ENCODE measurements at regions not wholly inside any gene's neighbourhood (a gene's known extent, or its start where the extent isn't known, plus 50 kb on each side); places are given as distances from the start of the nearest gene placed in this dataset.
A peak's percentile ranks its signal among the peaks of the same experiment; 100 is the strongest.

- TF ChIP-seq ZNF8 (CRISPR knock-in tag; IDR thresholded peaks at IDR 0.05) (no peak), PPARA (CRISPR knock-in tag; IDR thresholded peaks at IDR 0.05; ENCODE audit: borderline replicate concordance) (no peak), TCF4 (CRISPR knock-in tag; IDR thresholded peaks at IDR 0.05; ENCODE audit: borderline replicate concordance) (no peak), ZNF70 (CRISPR knock-in tag; IDR thresholded peaks at IDR 0.05) (no peak), ARNTL (CRISPR knock-in tag; IDR thresholded peaks at IDR 0.05; ENCODE audit: borderline replicate concordance, low read depth) (no peak), ZFP30 (CRISPR knock-in tag; IDR thresholded peaks at IDR 0.05) (no peak)
- TF ChIP-seq, protein P1, sequence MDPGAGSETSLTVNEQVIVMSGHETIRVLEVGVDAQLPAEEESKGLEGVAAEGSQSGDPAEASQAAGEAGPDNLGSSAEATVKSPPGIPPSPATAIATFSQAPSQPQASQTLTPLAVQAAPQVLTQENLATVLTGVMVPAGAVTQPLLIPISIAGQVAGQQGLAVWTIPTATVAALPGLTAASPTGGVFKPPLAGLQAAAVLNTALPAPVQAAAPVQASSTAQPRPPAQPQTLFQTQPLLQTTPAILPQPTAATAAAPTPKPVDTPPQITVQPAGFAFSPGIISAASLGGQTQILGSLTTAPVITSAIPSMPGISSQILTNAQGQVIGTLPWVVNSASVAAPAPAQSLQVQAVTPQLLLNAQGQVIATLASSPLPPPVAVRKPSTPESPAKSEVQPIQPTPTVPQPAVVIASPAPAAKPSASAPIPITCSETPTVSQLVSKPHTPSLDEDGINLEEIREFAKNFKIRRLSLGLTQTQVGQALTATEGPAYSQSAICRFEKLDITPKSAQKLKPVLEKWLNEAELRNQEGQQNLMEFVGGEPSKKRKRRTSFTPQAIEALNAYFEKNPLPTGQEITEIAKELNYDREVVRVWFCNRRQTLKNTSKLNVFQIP (CRISPR knock-in tag; IDR thresholded peaks at IDR 0.05; ENCODE audit: borderline replicate concordance, low read depth), result no peak
- TF ChIP-seq, protein P2, sequence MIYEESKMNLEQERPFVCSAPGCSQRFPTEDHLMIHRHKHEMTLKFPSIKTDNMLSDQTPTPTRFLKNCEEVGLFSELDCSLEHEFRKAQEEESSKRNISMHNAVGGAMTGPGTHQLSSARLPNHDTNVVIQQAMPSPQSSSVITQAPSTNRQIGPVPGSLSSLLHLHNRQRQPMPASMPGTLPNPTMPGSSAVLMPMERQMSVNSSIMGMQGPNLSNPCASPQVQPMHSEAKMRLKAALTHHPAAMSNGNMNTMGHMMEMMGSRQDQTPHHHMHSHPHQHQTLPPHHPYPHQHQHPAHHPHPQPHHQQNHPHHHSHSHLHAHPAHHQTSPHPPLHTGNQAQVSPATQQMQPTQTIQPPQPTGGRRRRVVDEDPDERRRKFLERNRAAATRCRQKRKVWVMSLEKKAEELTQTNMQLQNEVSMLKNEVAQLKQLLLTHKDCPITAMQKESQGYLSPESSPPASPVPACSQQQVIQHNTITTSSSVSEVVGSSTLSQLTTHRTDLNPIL (CRISPR knock-in tag; IDR thresholded peaks at IDR 0.05; ENCODE audit: low read depth), result no peak
- no peak for ATAC-seq
These were observed 171.6 kb upstream of the MBNL1 start for GRCh38 chr3:152097120-152097519.

DNA sequence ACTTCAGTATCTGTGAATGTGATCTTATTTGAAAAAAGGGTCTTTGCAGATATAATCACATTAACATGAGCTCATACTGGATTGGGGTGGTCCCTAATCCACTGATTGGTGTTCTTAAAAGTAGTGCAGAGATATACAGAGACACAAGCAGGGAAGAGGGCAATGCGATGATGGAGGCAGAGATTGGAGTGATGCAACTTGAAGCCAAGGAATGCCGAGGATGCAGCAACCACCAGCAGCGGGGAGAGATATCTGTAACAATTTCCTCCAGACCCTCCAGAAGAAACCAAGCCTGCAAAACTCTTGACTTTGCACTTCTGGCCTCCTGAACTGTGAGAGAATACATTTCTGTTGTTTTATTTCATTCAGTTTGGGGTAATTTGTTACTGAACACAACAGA lies 171.0 kb upstream of the MBNL1 start:
- peak; percentile 43; the same call in 1 of the 3 replicates for ATAC-seq
- TF ChIP-seq ARNTL (CRISPR knock-in tag; IDR thresholded peaks at IDR 0.05; ENCODE audit: borderline replicate concordance, low read depth) (no peak), RARB (CRISPR knock-in tag; IDR thresholded peaks at IDR 0.05) (no peak), OSR1 (CRISPR knock-in tag; IDR thresholded peaks at IDR 0.05) (no peak), ZFP30 (CRISPR knock-in tag; IDR thresholded peaks at IDR 0.05) (no peak), SNAI2 (CRISPR knock-in tag; IDR thresholded peaks at IDR 0.05) (no peak), PPARA (CRISPR knock-in tag; IDR thresholded peaks at IDR 0.05; ENCODE audit: borderline replicate concordance) (no peak), ZNF565 (CRISPR knock-in tag; conservative IDR thresholded peaks at IDR 0.05; ENCODE audit: low read depth) (no peak), ESRRG (CRISPR knock-in tag; IDR thresholded peaks at IDR 0.05) (no peak), TOX (CRISPR knock-in tag; IDR thresholded peaks at IDR 0.05; ENCODE audit: borderline replicate concordance) (no peak), CSDC2 (CRISPR knock-in tag; IDR thresholded peaks at IDR 0.05) (no peak), TCF4 (CRISPR knock-in tag; IDR thresholded peaks at IDR 0.05; ENCODE audit: borderline replicate concordance) (no peak), ZNF70 (CRISPR knock-in tag; IDR thresholded peaks at IDR 0.05) (no peak), GLIS3 (CRISPR knock-in tag; IDR thresholded peaks at IDR 0.05) (no peak), TSHZ2 (CRISPR knock-in tag; IDR thresholded peaks at IDR 0.05) (no peak)
- TF ChIP-seq, protein P3, sequence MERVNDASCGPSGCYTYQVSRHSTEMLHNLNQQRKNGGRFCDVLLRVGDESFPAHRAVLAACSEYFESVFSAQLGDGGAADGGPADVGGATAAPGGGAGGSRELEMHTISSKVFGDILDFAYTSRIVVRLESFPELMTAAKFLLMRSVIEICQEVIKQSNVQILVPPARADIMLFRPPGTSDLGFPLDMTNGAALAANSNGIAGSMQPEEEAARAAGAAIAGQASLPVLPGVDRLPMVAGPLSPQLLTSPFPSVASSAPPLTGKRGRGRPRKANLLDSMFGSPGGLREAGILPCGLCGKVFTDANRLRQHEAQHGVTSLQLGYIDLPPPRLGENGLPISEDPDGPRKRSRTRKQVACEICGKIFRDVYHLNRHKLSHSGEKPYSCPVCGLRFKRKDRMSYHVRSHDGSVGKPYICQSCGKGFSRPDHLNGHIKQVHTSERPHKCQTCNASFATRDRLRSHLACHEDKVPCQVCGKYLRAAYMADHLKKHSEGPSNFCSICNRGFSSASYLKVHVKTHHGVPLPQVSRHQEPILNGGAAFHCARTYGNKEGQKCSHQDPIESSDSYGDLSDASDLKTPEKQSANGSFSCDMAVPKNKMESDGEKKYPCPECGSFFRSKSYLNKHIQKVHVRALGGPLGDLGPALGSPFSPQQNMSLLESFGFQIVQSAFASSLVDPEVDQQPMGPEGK (CRISPR knock-in tag; IDR thresholded peaks at IDR 0.05; ENCODE audit: borderline replicate concordance), result no peak
- TF ChIP-seq, protein P1 (CRISPR knock-in tag; IDR thresholded peaks at IDR 0.05; ENCODE audit: borderline replicate concordance, low read depth), result no peak
- TF ChIP-seq, protein P2 (CRISPR knock-in tag; IDR thresholded peaks at IDR 0.05; ENCODE audit: low read depth), result no peak
